HL-60 (cell line): ENCODE measurements at regions not wholly inside any gene's neighbourhood (a gene's known extent, or its start where the extent isn't known, plus 50 kb on each side); places are given as distances from the start of the nearest gene placed in this dataset.

Experiments used
- DNase-seq, 2 experiments: peaks; one replicate each; pipeline ENCODE4 v3.0.0-alpha.2; 2010 to 2020; ENCODE audit warnings: low read depth in 1 of 2, low spot score in 1 of 2
- H3K27ac ChIP-seq: fragments of 250-450 bp; sonication (Bioruptor Pico); replicated peaks from 2 replicates; pipeline ENCODE4 v1.5.1; 2020; ENCODE audit warnings: mild to moderate bottlenecking, moderate library complexity
- H3K27me3 ChIP-seq: fragments of 250-450 bp; sonication (Bioruptor Pico); 2 replicates; pipeline ENCODE4 v1.5.1; 2021; ENCODE audit warnings: mild to moderate bottlenecking, moderate library complexity; ENCODE audit not compliant: insufficient read depth, poor library complexity, severe bottlenecking
- H3K4me3 ChIP-seq: replicated peaks from 2 replicates; pipeline ENCODE4 v1.5.1; 2011; ENCODE audit warnings: mild to moderate bottlenecking, control low read depth, low read length; ENCODE audit not compliant: insufficient read depth
- GABPA ChIP-seq: IDR thresholded peaks from 2 replicates; pipeline ENCODE4 v1.6.1; 2012; ENCODE audit warnings: low read depth
- POLR2AphosphoS5 ChIP-seq: IDR thresholded peaks from 2 replicates; pipeline ENCODE4 v1.6.1; 2012; ENCODE audit warnings: low read depth
- SPI1 ChIP-seq: IDR thresholded peaks from 2 replicates; pipeline ENCODE4 v1.6.1; 2012; ENCODE audit warnings: low read depth, mild to moderate bottlenecking, borderline replicate concordance
- TF ChIP-seq, protein P1 (sequence below): IDR thresholded peaks from one replicate; pipeline ENCODE4 v1.5.1; 2011; ENCODE audit warnings: low read length, control low read depth, inconsistent platforms; ENCODE audit not compliant: insufficient read depth
- TF ChIP-seq, protein P2 (sequence below): IDR thresholded peaks from 2 replicates; pipeline ENCODE4 v1.6.1; 2012; ENCODE audit warnings: low read depth; ENCODE audit not compliant: insufficient replicate concordance

DNA sequence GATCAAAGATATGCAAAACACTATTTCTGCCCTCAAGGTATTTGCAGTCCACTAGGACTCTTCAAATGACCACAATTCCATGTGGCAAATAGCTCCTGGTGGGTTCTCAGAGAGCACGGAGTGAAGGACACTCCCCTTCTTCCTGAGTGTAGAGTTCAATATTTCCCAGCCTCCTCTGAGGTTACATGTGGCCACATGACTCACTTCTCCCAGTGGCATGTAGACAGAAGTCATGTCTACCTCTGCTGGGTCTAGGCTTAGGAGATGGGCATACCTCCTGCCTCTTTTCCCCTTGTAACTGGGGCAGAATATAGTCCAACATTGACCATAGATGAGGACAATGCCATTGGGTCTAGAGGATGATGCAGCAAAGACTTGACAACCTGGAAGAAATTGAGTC, 191.4 kb downstream of the MIS18A start:
- TF ChIP-seq GABPA = no peak
- TF ChIP-seq, protein P1, sequence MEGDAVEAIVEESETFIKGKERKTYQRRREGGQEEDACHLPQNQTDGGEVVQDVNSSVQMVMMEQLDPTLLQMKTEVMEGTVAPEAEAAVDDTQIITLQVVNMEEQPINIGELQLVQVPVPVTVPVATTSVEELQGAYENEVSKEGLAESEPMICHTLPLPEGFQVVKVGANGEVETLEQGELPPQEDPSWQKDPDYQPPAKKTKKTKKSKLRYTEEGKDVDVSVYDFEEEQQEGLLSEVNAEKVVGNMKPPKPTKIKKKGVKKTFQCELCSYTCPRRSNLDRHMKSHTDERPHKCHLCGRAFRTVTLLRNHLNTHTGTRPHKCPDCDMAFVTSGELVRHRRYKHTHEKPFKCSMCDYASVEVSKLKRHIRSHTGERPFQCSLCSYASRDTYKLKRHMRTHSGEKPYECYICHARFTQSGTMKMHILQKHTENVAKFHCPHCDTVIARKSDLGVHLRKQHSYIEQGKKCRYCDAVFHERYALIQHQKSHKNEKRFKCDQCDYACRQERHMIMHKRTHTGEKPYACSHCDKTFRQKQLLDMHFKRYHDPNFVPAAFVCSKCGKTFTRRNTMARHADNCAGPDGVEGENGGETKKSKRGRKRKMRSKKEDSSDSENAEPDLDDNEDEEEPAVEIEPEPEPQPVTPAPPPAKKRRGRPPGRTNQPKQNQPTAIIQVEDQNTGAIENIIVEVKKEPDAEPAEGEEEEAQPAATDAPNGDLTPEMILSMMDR = no peak
- TF ChIP-seq, protein P2, sequence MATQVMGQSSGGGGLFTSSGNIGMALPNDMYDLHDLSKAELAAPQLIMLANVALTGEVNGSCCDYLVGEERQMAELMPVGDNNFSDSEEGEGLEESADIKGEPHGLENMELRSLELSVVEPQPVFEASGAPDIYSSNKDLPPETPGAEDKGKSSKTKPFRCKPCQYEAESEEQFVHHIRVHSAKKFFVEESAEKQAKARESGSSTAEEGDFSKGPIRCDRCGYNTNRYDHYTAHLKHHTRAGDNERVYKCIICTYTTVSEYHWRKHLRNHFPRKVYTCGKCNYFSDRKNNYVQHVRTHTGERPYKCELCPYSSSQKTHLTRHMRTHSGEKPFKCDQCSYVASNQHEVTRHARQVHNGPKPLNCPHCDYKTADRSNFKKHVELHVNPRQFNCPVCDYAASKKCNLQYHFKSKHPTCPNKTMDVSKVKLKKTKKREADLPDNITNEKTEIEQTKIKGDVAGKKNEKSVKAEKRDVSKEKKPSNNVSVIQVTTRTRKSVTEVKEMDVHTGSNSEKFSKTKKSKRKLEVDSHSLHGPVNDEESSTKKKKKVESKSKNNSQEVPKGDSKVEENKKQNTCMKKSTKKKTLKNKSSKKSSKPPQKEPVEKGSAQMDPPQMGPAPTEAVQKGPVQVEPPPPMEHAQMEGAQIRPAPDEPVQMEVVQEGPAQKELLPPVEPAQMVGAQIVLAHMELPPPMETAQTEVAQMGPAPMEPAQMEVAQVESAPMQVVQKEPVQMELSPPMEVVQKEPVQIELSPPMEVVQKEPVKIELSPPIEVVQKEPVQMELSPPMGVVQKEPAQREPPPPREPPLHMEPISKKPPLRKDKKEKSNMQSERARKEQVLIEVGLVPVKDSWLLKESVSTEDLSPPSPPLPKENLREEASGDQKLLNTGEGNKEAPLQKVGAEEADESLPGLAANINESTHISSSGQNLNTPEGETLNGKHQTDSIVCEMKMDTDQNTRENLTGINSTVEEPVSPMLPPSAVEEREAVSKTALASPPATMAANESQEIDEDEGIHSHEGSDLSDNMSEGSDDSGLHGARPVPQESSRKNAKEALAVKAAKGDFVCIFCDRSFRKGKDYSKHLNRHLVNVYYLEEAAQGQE = no peak
- no peak for TF ChIP-seq SPI1
- no peak for TF ChIP-seq POLR2AphosphoS5
- no peaks in the 10 kb centered on the region for H3K27me3 ChIP-seq
- no peak overlapping the region for H3K4me3 ChIP-seq
- no peak for DNase-seq
- no peak overlapping the region for H3K27ac ChIP-seq

DNA sequence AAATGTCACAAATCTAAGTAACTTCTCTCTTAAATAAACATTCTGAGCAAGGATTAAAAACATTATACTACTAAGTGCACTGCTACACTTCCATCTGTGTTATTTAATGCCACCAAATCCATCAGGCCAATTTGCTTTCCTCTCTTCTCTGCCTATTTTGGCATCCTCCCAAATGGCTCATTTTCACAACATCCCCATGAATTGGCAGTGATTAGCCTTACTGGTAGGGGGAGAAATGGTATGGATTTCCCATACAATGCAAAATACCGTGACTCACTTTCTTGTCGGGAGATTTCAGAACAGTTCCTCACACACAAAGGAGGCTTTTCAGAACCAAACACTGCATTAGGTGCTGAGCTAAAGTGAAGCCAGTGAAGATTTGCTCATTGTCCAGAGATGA, 195.7 kb downstream of the MIS18A start:
- no peaks in the 10 kb centered on the region for H3K27me3 ChIP-seq
- DNase-seq = no peak

DNA sequence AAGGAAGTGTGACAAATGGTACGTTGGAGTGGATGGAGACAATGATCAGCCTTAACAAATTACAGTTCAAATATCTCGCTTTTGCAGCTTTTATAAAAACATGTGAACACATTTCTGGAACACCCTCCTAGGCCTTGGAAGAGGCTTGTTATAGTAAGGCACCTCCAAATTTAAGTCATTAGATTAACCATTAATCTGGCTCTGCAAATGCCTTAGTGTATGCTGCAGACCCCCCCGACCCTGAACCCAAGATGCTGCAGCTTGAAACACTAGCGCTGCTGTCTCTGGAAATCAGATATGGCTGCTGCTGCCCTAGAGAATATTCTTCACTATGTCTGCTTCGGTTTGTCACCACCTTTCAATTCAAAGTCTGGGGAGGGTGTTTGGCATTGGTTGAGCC, 196.4 kb downstream of the MIS18A start:
- no peak overlapping the region for H3K27ac ChIP-seq
- no peak for DNase-seq
- no peaks in the 10 kb centered on the region for H3K27me3 ChIP-seq
- no peak overlapping the region for H3K4me3 ChIP-seq
- TF ChIP-seq POLR2AphosphoS5 = no peak
- TF ChIP-seq, protein P1 = no peak
- no peak for TF ChIP-seq SPI1
- TF ChIP-seq, protein P2 = no peak
- TF ChIP-seq GABPA = no peak

More for the DNA sequence above, 195.7 kb downstream of the MIS18A start:
- Histone ChIP-seq H3K27ac (no peak overlapping the region), H3K4me3 (no peak overlapping the region)
- TF ChIP-seq, protein P2 = no peak
- TF ChIP-seq POLR2AphosphoS5 (no peak), GABPA (no peak), SPI1 (no peak)
- TF ChIP-seq, protein P1 = no peak
